Caco-2 (cell line): ENCODE measurements at regions not wholly inside any gene's neighbourhood (a gene's known extent, or its start where the extent isn't known, plus 50 kb on each side); places are given as distances from the start of the nearest gene placed in this dataset.

Source experiments
- BruUV-seq: library from RNA; stranded (reverse); fragments of 400-500 nt; replicated peaks from 2 replicates; lab custom pipeline; 2021; lab: Mats Ljungman, UMichigan
- CTCF ChIA-PET: fragments of 300-600 bp; sonication (Branson Sonifier 250); formaldehyde crosslinking; loops from one replicate; lab custom pipeline; 2022; ENCODE audit warnings: antibody characterized with exemption; lab: Charles Lee
- POLR2A ChIA-PET: fragments of 300-600 bp; sonication (Branson Sonifier 250); formaldehyde crosslinking; loops from one replicate; lab custom pipeline; 2022; ENCODE audit warnings: antibody characterized with exemption; lab: Charles Lee
- DNase-seq, 2 experiments: peaks; one replicate each; pipeline versions ENCODE4 v3.0.0 to v3.0.0-alpha.2; 2020 to 2022
- H3K27me3 ChIP-seq: replicated peaks from 2 replicates; pipeline ENCODE4 v1.6.0; 2011; ENCODE audit warnings: low read length; ENCODE audit not compliant: control insufficient read depth, insufficient read depth
- H3K36me3 ChIP-seq: 2 replicates; pipeline ENCODE4 v1.5.1; 2011; ENCODE audit warnings: low read length; ENCODE audit not compliant: control insufficient read depth, insufficient read depth
- H3K4me1 ChIP-seq: fragments of 250-450 bp; sonication (Bioruptor Pico); 2 replicates; pipeline ENCODE4 v1.5.1; 2020; ENCODE audit warnings: mild to moderate bottlenecking
- H3K4me3 ChIP-seq: 2 replicates; pipeline ENCODE4 v1.5.1; 2011; ENCODE audit warnings: low read depth, mild to moderate bottlenecking, control low read depth, low read length
- H3K9me3 ChIP-seq: fragments of 250-450 bp; sonication (Bioruptor Pico); 2 replicates; pipeline ENCODE4 v1.5.1; 2020; ENCODE audit warnings: mild to moderate bottlenecking, moderate library complexity
- H3K27ac Mint-ChIP-seq: one replicate; pipeline ENCODE4 v1.8.0; 2022; ENCODE audit warnings: mixed read lengths; ENCODE audit not compliant: unreplicated experiment
- H3K27me3 Mint-ChIP-seq: one replicate; pipeline ENCODE4 v1.8.0; 2022; ENCODE audit warnings: mixed read lengths; ENCODE audit not compliant: insufficient read depth, unreplicated experiment
- H3K36me3 Mint-ChIP-seq: one replicate; pipeline ENCODE4 v1.8.0; 2022; ENCODE audit warnings: mild to moderate bottlenecking, mixed read lengths; ENCODE audit not compliant: insufficient read depth, unreplicated experiment
- H3K4me1 Mint-ChIP-seq: one replicate; pipeline ENCODE4 v1.8.0; 2022; ENCODE audit warnings: low read depth, mixed read lengths; ENCODE audit not compliant: unreplicated experiment
- H3K4me3 Mint-ChIP-seq: one replicate; pipeline ENCODE4 v1.8.0; 2022; ENCODE audit warnings: mild to moderate bottlenecking, moderate library complexity, mixed read lengths; ENCODE audit not compliant: unreplicated experiment
- H3K9me3 Mint-ChIP-seq: one replicate; pipeline ENCODE4 v1.8.0; 2022; ENCODE audit warnings: mixed read lengths; ENCODE audit not compliant: unreplicated experiment
- intact Hi-C: fragments of 100-400 bp; cut with micrococcal nuclease; formaldehyde crosslinking; loops from one replicate; pipeline ENCODE4 v1.10.0; 2022; ENCODE audit not compliant: unreplicated experiment
- TF ChIP-seq, protein P1 (sequence below), 2 experiments: fragments of 200-600 bp in 1 of 2; IDR thresholded peaks; 1 replicate in 1 of 2; 2 replicates in 1 of 2; pipeline versions ENCODE4 v1.5.1 to v1.8.0; 2011 to 2022; ENCODE audit warnings: antibody characterized with exemption in 1 of 2, control low read depth in 1 of 2, inconsistent platforms in 1 of 2, low read depth in 1 of 2, low read length in 1 of 2, mild to moderate bottlenecking in 1 of 2, moderate library complexity in 1 of 2; ENCODE audit not compliant: insufficient read depth in 1 of 2, severe bottlenecking in 1 of 2, unreplicated experiment in 1 of 2

DNA sequence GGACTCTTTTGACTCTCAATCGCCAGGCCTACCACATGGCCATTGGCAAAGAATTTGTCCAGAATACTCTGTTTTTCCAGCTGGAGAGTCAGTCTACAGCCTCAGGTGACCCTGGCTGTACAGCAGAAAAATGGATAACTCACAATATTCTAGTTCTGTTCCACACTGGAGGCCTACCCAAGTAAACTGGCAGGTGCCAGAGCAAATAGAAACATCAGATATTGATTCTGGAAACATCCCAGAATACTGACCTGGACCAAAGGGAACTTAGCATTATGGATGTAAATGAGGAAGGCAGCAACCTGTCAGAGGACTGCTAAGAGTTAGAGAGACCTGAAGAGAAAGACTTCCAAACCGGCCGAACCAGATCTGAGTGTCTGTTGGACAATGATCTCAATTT is 147.9 kb upstream of the SMAD1 start:
- intact Hi-C loops = no loop called here
- Mint-ChIP-seq H3K36me3 (no peaks in the 10 kb centered on the region), H3K27ac (no peak overlapping the region), H3K9me3 (no peaks in the 10 kb centered on the region), H3K4me1 (no peaks in the 10 kb centered on the region), H3K27me3 (no peaks in the 10 kb centered on the region), H3K4me3 (no peak overlapping the region)
- POLR2A ChIA-PET = no interaction called here
- H3K27me3 ChIP-seq = no peaks in the 10 kb centered on the region
- no peak overlapping the region for H3K4me3 ChIP-seq
- CTCF ChIA-PET = no interaction called here
- no TSS peak for BruUV-seq
- no peaks in the 10 kb centered on the region for H3K9me3 ChIP-seq
- no peaks in the 10 kb centered on the region for H3K36me3 ChIP-seq
- H3K4me1 ChIP-seq = peaks cover 5% of the 10 kb centered on the region
- no peak for DNase-seq
- TF ChIP-seq, protein P1, sequence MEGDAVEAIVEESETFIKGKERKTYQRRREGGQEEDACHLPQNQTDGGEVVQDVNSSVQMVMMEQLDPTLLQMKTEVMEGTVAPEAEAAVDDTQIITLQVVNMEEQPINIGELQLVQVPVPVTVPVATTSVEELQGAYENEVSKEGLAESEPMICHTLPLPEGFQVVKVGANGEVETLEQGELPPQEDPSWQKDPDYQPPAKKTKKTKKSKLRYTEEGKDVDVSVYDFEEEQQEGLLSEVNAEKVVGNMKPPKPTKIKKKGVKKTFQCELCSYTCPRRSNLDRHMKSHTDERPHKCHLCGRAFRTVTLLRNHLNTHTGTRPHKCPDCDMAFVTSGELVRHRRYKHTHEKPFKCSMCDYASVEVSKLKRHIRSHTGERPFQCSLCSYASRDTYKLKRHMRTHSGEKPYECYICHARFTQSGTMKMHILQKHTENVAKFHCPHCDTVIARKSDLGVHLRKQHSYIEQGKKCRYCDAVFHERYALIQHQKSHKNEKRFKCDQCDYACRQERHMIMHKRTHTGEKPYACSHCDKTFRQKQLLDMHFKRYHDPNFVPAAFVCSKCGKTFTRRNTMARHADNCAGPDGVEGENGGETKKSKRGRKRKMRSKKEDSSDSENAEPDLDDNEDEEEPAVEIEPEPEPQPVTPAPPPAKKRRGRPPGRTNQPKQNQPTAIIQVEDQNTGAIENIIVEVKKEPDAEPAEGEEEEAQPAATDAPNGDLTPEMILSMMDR (IDR thresholded peaks at IDR 0.05; ENCODE audit: insufficient read depth in 1 of 2, low read depth in 1 of 2, low read length in 1 of 2, severe bottlenecking in 1 of 2, unreplicated experiment in 1 of 2) = no peak

DNA sequence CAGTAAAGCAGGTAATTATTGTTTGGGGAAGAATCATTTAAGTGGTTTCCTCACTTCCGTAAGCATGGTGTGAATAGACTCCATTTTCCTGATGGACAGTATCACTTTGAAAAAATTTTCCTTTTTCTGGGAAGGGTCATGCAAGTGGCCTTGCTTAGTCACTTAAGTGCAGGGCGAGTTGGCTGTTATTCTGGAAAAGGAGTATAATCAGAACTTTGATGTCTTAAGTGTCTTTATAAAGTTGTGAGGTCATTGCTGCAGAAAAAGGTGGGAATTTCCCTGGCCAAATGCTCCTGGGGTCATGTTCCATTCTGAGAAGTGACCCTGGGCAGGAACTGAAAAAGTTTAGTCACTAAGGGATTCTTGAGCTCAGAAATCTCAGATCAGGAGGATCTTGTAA is 146.1 kb upstream of the OTUD4 start:
- H3K27me3 Mint-ChIP-seq = peaks cover 4% of the 10 kb centered on the region
- Histone ChIP-seq H3K4me3 (no peak overlapping the region), H3K27me3 (no peaks in the 10 kb centered on the region), H3K4me1 (no peaks in the 10 kb centered on the region), H3K36me3 (no peaks in the 10 kb centered on the region), H3K9me3 (no peaks in the 10 kb centered on the region)
- TF ChIP-seq, protein P1 (IDR thresholded peaks at IDR 0.05; ENCODE audit: insufficient read depth in 1 of 2, low read depth in 1 of 2, low read length in 1 of 2, severe bottlenecking in 1 of 2, unreplicated experiment in 1 of 2) = no peak
- DNase-seq = no peak
- ChIA-PET POLR2A (no interaction called here), CTCF (no interaction called here)
- H3K36me3 Mint-ChIP-seq = no peaks in the 10 kb centered on the region
- intact Hi-C loops = no loop called here
- H3K4me1 Mint-ChIP-seq = no peaks in the 10 kb centered on the region
- no peak overlapping the region for H3K27ac Mint-ChIP-seq
- BruUV-seq = no TSS peak
- no peak overlapping the region for H3K4me3 Mint-ChIP-seq
- no peaks in the 10 kb centered on the region for H3K9me3 Mint-ChIP-seq

GRCh38 chr4:145324161-145324560 is 143.8 kb upstream of the OTUD4 start:
- H3K4me3 Mint-ChIP-seq = no peak overlapping the region
- H3K4me1 Mint-ChIP-seq = no peaks in the 10 kb centered on the region
- intact Hi-C loops = no loop called here
- no peaks in the 10 kb centered on the region for H3K9me3 Mint-ChIP-seq
- no peak for DNase-seq
- no peak overlapping the region for H3K4me3 ChIP-seq
- no peaks in the 10 kb centered on the region for H3K4me1 ChIP-seq
- ChIA-PET POLR2A (no interaction called here), CTCF (interaction anchor here (0.6 kb wide), 1 partner anchor 1766 kb away, joined by 3 read pairs; no protein-coding TSS in a partner anchor)
- no peak overlapping the region for H3K27ac Mint-ChIP-seq
- no peaks in the 10 kb centered on the region for H3K9me3 ChIP-seq
- TF ChIP-seq, protein P1 (IDR thresholded peaks at IDR 0.05; ENCODE audit: insufficient read depth in 1 of 2, low read depth in 1 of 2, low read length in 1 of 2, severe bottlenecking in 1 of 2, unreplicated experiment in 1 of 2) = no peak
- no peaks in the 10 kb centered on the region for H3K36me3 Mint-ChIP-seq
- BruUV-seq = no TSS peak
- H3K27me3 ChIP-seq = no peaks in the 10 kb centered on the region
- H3K36me3 ChIP-seq = no peaks in the 10 kb centered on the region
- H3K27me3 Mint-ChIP-seq = peaks cover 4% of the 10 kb centered on the region
